ENCODE measurements at regions not wholly inside any gene's neighbourhood (a gene's known extent, or its start where the extent isn't known, plus 50 kb on each side); places are given as distances from the start of the nearest gene placed in this dataset.
A peak's percentile ranks its signal among the peaks of the same experiment; 100 is the strongest.
"Not testable (repeated sequence)": the region's sequence is repeated elsewhere in the genome, so short reads cannot be mapped to it uniquely, and the experiment has no call there.

GRCh38 chr1:66424530-66424929, 109.4 kb upstream of the SGIP1 start:
- H4K91ac ChIP-seq (replicated peaks; ENCODE audit: insufficient read length, low read length); H3K23me2 ChIP-seq (ENCODE audit: low read depth, low read length); H3K4me1 ChIP-seq (replicated peaks in 1 of 4; ENCODE audit: control insufficient read depth in 3 of 4, insufficient read depth in 4 of 4, low read length in 3 of 4); H3K79me1 ChIP-seq (ENCODE audit: low read depth, low read length); DNase-seq (ENCODE audit: low read depth in 1 of 2, low spot score in 2 of 2); H2BK15ac ChIP-seq (ENCODE audit: low read length); FAIRE-seq; H3K36me3 ChIP-seq (ENCODE audit: control insufficient read depth in 2 of 4, insufficient read depth in 4 of 4, low read length in 3 of 4); H3K4ac ChIP-seq (replicated peaks; ENCODE audit: insufficient read length, low read depth, low read length); H4K20me1 ChIP-seq (replicated peaks in 1 of 2; ENCODE audit: control insufficient read depth in 1 of 2, insufficient read depth in 2 of 2, low read length in 2 of 2); H2BK120ac ChIP-seq (replicated peaks; ENCODE audit: low read depth, low read length); H3K4me2 ChIP-seq (ENCODE audit: insufficient read depth in 1 of 2, low read depth in 2 of 2, low read length in 2 of 2); H3K79me2 ChIP-seq (ENCODE audit: control insufficient read depth in 1 of 2, insufficient read depth in 2 of 2, low read length in 2 of 2); H3K56ac ChIP-seq (replicated peaks; ENCODE audit: insufficient read length, low read depth, low read length); H3K23ac ChIP-seq (ENCODE audit: insufficient read length); H3K9me3 ChIP-seq (ENCODE audit: insufficient read depth in 2 of 2, low read depth in 1 of 2, low read length in 1 of 2); H2AK5ac ChIP-seq (ENCODE audit: low read depth, low read length); H4K8ac ChIP-seq (ENCODE audit: extremely low read depth, insufficient read depth, low read length); H3K4me3 ChIP-seq (ENCODE audit: extremely low read depth in 1 of 4, insufficient read depth in 2 of 4, low read depth in 3 of 4, low read length in 4 of 4); H3K14ac ChIP-seq (ENCODE audit: insufficient read length); H3K27ac ChIP-seq (ENCODE audit: low read depth, low read length); H3K27me3 ChIP-seq (replicated peaks in 1 of 4; ENCODE audit: control insufficient read depth in 3 of 4, extremely low read depth in 1 of 4, insufficient read depth in 3 of 4, low read length in 3 of 4); H3K9ac ChIP-seq (replicated peaks in 1 of 4; ENCODE audit: extremely low read depth in 1 of 4, low read depth in 3 of 4, low read length in 3 of 4): not testable (repeated sequence)
- Histone ChIP-seq H2AFZ (ENCODE audit: low read length) (0 out of 2 replicates have a peak overlapping the region, but pooled peaks have one; percentile 86), H2BK5ac (ENCODE audit: low read depth, low read length) (peak overlapping the region; percentile 69; the same call in 1 of the 2 replicates), H2BK12ac (ENCODE audit: low read depth, low read length) (0 out of 2 replicates have a peak overlapping the region, but pooled peaks have one; percentile 71), H3K18ac (ENCODE audit: extremely low read depth, low read length) (peak overlapping the region; percentile 83; the same call in 1 of the 2 replicates), H4K5ac (ENCODE audit: insufficient read length, low read depth, low read length) (peak overlapping the region; percentile 6), H2BK20ac (ENCODE audit: low read length) (0 out of 2 replicates have a peak overlapping the region, but pooled peaks have one; percentile 61)
- CTCF ChIA-PET (ENCODE audit: partially characterized antibody): interaction anchor here (1.0 to 1.5 kb wide), 3 partner anchors 8 to 172 kb away, joined by 3 to 4 read pairs (median 4); no protein-coding TSS in a partner anchor
- POLR2A ChIA-PET (ENCODE audit: partially characterized antibody): interaction anchor here (1.6 kb wide), 1 partner anchor 9 kb away, joined by 3 read pairs; no protein-coding TSS in a partner anchor
- 80% methylated on average over 1 of the region's 3 CpGs; no CpG with 5 or more reads in 1 of the 2 experiments for WGBS, 2 experiments (ENCODE audit: extremely low coverage in 1 of 2, insufficient coverage in 1 of 2, insufficient read length in 1 of 2, insufficient replicate concordance in 2 of 2, low coverage in 1 of 2, low lambda C conversion rate in 2 of 2, missing lambda C conversion rate in 1 of 2)

All from H1 (cell line).